GM21576 (cell line): ENCODE measurements at regions not wholly inside any gene's neighbourhood (a gene's known extent, or its start where the extent isn't known, plus 50 kb on each side); places are given as distances from the start of the nearest gene placed in this dataset.

Experiments
- ATAC-seq: cut with Tn5 transposase; IDR thresholded peaks from one replicate; pipeline ENCODE4 v1.9.1; 2021; ENCODE audit warnings: mild to moderate bottlenecking, moderate library complexity; ENCODE audit not compliant: unreplicated experiment

DNA sequence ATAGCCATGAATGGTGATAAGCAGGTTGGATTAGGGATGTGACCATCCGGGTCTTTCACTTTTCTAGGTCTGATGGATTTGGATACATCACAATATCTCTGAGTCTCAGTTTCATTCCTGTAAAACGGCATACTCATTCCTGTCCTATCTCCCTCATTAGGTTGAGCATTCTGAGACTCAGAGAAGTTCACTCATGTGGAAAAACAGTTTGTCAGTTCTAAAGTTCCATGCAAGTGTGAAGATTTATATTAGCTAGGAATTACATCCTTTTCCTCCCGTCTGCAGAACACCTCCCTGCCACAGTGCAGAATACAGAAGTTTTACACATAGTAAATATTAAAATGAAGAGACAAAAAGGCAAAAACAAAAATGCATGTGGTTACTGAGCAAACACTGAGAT, 94.2 kb upstream of the SLC25A13 start:
- no peak for ATAC-seq

DNA sequence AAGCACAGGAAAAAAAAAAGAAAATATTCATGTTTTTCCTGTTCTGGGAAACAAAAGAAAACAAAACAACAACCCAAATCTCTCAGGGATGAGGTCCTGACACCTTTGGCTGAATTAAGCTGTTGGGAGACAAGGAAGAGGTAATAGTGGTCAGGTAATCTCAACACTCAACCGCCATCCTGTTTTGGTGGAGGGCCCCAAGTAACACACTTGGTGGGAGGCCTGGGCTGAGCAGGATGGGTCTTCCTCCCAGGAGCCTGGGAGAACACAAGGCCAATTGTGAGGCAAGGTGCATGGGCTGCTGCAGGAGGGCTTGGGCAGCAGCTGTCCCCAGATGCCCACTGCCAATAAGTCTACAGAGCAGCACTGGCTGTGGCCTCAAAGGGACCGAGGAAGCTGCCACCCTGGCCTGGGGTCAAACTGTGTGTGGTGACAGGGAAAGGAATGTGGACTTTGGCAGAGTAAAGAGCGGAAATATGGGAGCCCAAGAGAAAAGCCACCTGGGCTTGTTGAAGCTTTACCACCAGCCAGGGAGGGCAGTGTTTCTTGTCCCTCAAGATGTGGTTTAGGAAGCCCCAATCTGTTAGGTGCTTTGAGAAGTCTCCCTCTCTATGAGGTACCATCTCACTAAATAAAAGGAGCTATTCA, 93.5 kb upstream of the SLC25A13 start:
- no peak for ATAC-seq

- ATAC-seq: peak; percentile 79
These were observed 93.0 kb upstream of the SLC25A13 start for GRCh38 chr7:96414931-96415292.

DNA sequence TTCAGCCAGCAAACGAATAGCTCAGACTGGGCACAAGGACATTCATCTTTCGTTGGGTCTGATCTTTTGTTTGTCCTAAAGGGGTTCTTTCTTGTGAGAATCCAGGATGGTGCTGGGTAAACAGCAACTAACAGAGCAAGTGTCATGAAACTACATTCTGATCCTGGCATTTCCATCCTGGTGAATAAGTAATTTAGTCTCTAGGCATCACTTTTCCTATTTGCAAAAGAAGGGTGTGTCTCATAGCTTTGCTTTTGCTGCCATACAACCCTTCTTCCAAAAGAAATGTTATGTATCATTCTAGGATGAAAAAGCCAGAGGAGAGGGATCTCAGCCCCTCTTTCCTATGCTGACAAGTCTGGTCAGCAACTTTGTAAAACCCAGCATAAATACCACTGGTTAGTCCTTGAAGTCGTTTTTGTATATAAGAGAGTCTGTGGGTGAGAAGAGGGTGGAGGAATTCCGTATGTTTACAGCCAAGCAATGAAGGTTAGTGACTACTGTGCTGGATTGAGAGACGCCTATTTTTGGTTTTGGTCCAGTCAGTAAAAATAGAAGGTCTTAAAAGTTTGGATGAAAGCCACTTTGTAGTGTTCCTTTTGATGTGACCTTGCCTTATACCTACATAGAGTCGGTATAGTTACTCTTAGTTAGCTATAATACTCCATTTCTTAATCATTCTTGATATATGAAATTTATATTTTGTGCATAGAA, 88.4 kb upstream of the SLC25A13 start:
- ATAC-seq: no peak

- ATAC-seq: no peak
These were observed 87.0 kb upstream of the SLC25A13 start for GRCh38 chr7:96408881-96409280.

GRCh38 chr7:96407427-96407826, 85.5 kb upstream of the SLC25A13 start:
- no peak for ATAC-seq

DNA sequence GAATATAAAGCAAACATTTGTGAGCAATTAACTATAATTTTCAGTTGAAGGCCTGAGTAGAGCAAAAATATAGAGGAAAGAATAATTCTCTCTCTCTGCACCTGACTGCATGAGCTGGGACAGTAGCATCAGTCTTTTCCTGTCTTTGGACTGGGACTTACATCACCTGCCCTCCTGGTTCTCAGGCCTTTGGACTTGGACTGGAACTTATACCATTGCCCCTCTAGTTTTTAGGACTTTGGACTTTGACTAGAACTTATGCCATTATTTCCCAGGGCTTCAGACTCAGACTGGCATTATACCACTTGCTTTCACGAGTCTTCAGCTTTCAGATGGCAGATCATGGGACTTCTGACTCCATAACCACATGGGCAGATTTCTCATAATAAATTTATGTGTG, 81.0 kb upstream of the SLC25A13 start:
- no peak for ATAC-seq

GRCh38 chr7:96401200-96401599, 79.3 kb upstream of the SLC25A13 start:
- no peak for ATAC-seq

GRCh38 chr7:96400518-96400917, 78.6 kb upstream of the SLC25A13 start:
- no peak for ATAC-seq

DNA sequence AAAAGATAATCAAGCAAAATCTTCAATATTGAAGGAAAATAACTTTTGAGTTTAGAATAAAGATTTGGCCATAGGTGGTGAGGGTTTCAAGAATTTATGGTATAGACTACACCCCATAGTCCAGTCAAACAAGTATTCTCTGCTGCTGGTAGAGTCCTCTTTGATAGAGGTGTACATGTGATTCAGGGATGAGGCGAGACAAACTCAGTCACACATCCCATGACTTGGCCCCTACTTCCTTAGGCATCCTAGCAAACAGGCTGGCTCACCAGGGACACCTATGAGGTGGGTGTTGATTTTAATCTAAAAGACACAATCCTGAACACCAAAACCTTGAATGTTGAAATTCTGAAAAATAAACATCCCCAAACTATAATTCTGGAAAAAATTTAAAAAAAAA, 78.1 kb upstream of the SLC25A13 start:
- ATAC-seq: no peak

- no peak for ATAC-seq
These were observed 76.2 kb upstream of the SLC25A13 start for GRCh38 chr7:96397936-96398598.

GRCh38 chr7:96388620-96389383, 66.9 kb upstream of the SLC25A13 start:
- ATAC-seq: no peak

GRCh38 chr7:96388166-96388565, 66.3 kb upstream of the SLC25A13 start:
- no peak for ATAC-seq

GRCh38 chr7:96380111-96380512, 58.2 kb upstream of the SLC25A13 start:
- ATAC-seq: no peak

DNA sequence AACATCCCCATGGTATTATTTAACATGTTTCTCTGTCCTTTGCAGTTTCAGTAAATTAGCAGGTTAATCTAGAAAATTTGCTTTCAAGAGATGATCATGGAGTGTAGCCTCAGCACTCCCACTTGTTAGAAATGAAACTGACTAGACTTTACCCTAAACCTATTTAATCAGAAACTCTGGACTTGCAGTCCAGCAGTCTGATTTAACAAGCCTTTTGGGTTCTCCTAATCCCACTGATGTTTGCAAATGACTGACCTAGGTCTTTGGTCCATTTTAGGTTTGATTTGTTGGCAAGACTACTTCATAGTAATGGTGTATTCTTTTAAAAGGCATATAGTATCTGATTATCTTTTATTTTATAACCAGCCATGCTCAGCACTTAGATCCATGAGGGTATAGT, 55.5 kb upstream of the SLC25A13 start:
- no peak for ATAC-seq
